HCT116 (cell line): ENCODE measurements at regions not wholly inside any gene's neighbourhood (a gene's known extent, or its start where the extent isn't known, plus 50 kb on each side); places are given as distances from the start of the nearest gene placed in this dataset.

ENCODE experiments used
- ATAC-seq: fragments of 200-7000 bp; cut with Tn5 transposase; 2 replicates; pipeline ENCODE4 v1.9.1; 2020; ENCODE audit warnings: mild to moderate bottlenecking, moderate library complexity
- BruUV-seq: library from RNA; stranded (reverse); fragments of 400-500 nt; replicated peaks from 2 replicates; lab custom pipeline; 2021; lab: Mats Ljungman, UMichigan
- CTCF ChIA-PET: fragments of 300-600 bp; sonication (Branson Sonifier 250); formaldehyde crosslinking; loops from one replicate; lab custom pipeline; 2021; ENCODE audit warnings: antibody characterized with exemption; lab: Charles Lee
- POLR2A ChIA-PET: fragments of 300-600, 350-600 bp; sonication (Branson Sonifier 250); formaldehyde crosslinking; loops from one replicate; lab custom pipeline; 2021; ENCODE audit warnings: antibody characterized with exemption; lab: Charles Lee
- RAD21 ChIA-PET, 2 experiments: fragments of 300-600 bp; sonication (Branson Sonifier 250); formaldehyde crosslinking; loops; one replicate each; lab custom pipeline; 2023; ENCODE audit warnings: low total read pairs in 2 of 2; ENCODE audit not compliant: uncharacterized antibody in 2 of 2, unreplicated experiment in 2 of 2, low non-redundant PET in 1 of 2; lab: Charles Lee
- DNase-seq: peaks from one replicate; pipeline ENCODE4 v3.0.0-alpha.2; 2010; ENCODE audit warnings: low read depth, low spot score
- H2AFZ ChIP-seq: fragments of 200-600 bp; shearing (Covaris generic), sonication (generic); 2 replicates; pipeline ENCODE4 v1.6.1; 2017; ENCODE audit warnings: low read depth, mixed run types, mixed read lengths, antibody characterized with exemption, low read length; ENCODE audit not compliant: poor library complexity, severe bottlenecking
- H3K27ac ChIP-seq: 2 replicates; pipeline ENCODE4 v1.5.1; 2012; ENCODE audit warnings: low read depth, low read length
- H3K27me3 ChIP-seq: fragments of 200-600 bp; sonication (generic); 2 replicates; pipeline ENCODE4 v1.6.1; 2016; ENCODE audit warnings: mixed run types, low read length, mixed read lengths; ENCODE audit not compliant: insufficient read depth
- H3K36me3 ChIP-seq, 2 experiments: fragments of 200-500 bp in 1 of 2; fragments of 200-600 bp in 1 of 2; sonication (Bioruptor generic) in 1 of 2; sonication (generic) in 1 of 2; 2 replicates each; pipeline versions ENCODE4 v1.5.1 to v1.6.1; 2014 to 2016; ENCODE audit warnings: low read length in 2 of 2, inconsistent platforms in 1 of 2, mixed read lengths in 1 of 2, mixed run types in 1 of 2; ENCODE audit not compliant: insufficient read depth in 2 of 2, control insufficient read depth in 1 of 2
- H3K4me1 ChIP-seq, 2 experiments: fragments of 200-600 bp in 1 of 2; sonication (generic) in 1 of 2; 2 replicates each; pipeline versions ENCODE4 v1.5.1 to v1.6.1; 2012 to 2017; ENCODE audit warnings: low read length in 2 of 2, inconsistent platforms in 1 of 2, mild to moderate bottlenecking in 1 of 2, mixed read lengths in 1 of 2, mixed run types in 1 of 2, moderate library complexity in 1 of 2; ENCODE audit not compliant: insufficient read depth in 2 of 2, control insufficient read depth in 1 of 2
- H3K4me2 ChIP-seq: fragments of 200-600 bp; sonication (generic); 2 replicates; pipeline ENCODE4 v1.6.1; 2017; ENCODE audit warnings: mixed run types, low read length, mixed read lengths
- H3K4me3 ChIP-seq, 2 experiments: fragments of 200-600 bp in 1 of 2; sonication (generic) in 1 of 2; replicated peaks in 1 of 2; 2 replicates each; pipeline ENCODE4 v1.5.1; 2011 to 2016; ENCODE audit warnings: low read length in 2 of 2, control low read depth in 1 of 2, low read depth in 1 of 2, mild to moderate bottlenecking in 1 of 2, mixed read lengths in 1 of 2, mixed run types in 1 of 2
- H3K79me2 ChIP-seq: fragments of 200-600 bp; sonication (generic); 2 replicates; pipeline ENCODE4 v1.6.1; 2017; ENCODE audit warnings: mild to moderate bottlenecking, mixed run types, low read length, moderate library complexity, mixed read lengths; ENCODE audit not compliant: insufficient read depth
- H3K9ac ChIP-seq: fragments of 200-600 bp; sonication (generic); 2 replicates; pipeline ENCODE4 v1.6.1; 2016; ENCODE audit warnings: low read length, mixed read lengths
- H3K9me2 ChIP-seq: fragments of 200-600 bp; sonication (generic), shearing (Covaris generic); 2 replicates; pipeline ENCODE4 v1.6.1; 2017; ENCODE audit warnings: mixed run types, mild to moderate bottlenecking, moderate library complexity; ENCODE audit not compliant: insufficient read depth
- H3K9me3 ChIP-seq, 2 experiments: fragments of 200-500 bp in 1 of 2; fragments of 200-600 bp in 1 of 2; sonication (Bioruptor generic) in 1 of 2; sonication (generic) in 1 of 2; 2 replicates each; pipeline ENCODE4 v1.6.1; 2014 to 2017; ENCODE audit warnings: low read length in 2 of 2, mixed read lengths in 2 of 2, inconsistent platforms in 1 of 2, low read depth in 1 of 2, mild to moderate bottlenecking in 1 of 2, mixed run types in 1 of 2, moderate library complexity in 1 of 2; ENCODE audit not compliant: control insufficient read depth in 1 of 2, insufficient read depth in 1 of 2
- H4K20me1 ChIP-seq: fragments of 200-600 bp; sonication (generic), shearing (Covaris generic); 2 replicates; pipeline ENCODE4 v1.6.1; 2017; ENCODE audit warnings: mixed run types, mild to moderate bottlenecking, moderate library complexity; ENCODE audit not compliant: insufficient read depth
- CBX3 ChIP-seq: IDR thresholded peaks from 2 replicates; pipeline ENCODE4 v1.6.1; 2012; ENCODE audit warnings: low read depth
- EGR1 ChIP-seq: IDR thresholded peaks from 2 replicates; pipeline ENCODE4 v1.6.1; 2012; ENCODE audit warnings: low read depth
- EZH2 ChIP-seq: fragments of 200-600 bp; sonication (generic); IDR thresholded peaks from 2 replicates; pipeline ENCODE4 v1.6.1; 2017; ENCODE audit warnings: antibody characterized with exemption, mixed run types
- POLR2A ChIP-seq: IDR thresholded peaks from 2 replicates; pipeline ENCODE4 v1.7.0; 2011; ENCODE audit warnings: borderline replicate concordance; ENCODE audit not compliant: insufficient read depth, insufficient read length; ENCODE audit errors: extremely low read depth
- POLR2AphosphoS5 ChIP-seq: IDR thresholded peaks from 2 replicates; pipeline ENCODE4 v1.6.1; 2011; ENCODE audit warnings: mild to moderate bottlenecking, low read depth, low read length, moderate library complexity
- RAD21 ChIP-seq: IDR thresholded peaks from 2 replicates; pipeline ENCODE4 v1.6.1; 2012; ENCODE audit warnings: low read depth, mild to moderate bottlenecking
- SRF ChIP-seq: IDR thresholded peaks from 2 replicates; pipeline ENCODE4 v1.6.1; 2012; ENCODE audit warnings: low read depth
- TCF7L2 ChIP-seq: IDR thresholded peaks from 2 replicates; pipeline ENCODE4 v1.7.0; 2011; ENCODE audit warnings: borderline replicate concordance, inconsistent platforms; ENCODE audit not compliant: insufficient read depth, insufficient read length; ENCODE audit errors: extremely low read depth
- YY1 ChIP-seq: IDR thresholded peaks from 2 replicates; pipeline ENCODE4 v1.6.1; 2011; ENCODE audit warnings: low read length, low read depth, moderate library complexity, mild to moderate bottlenecking; ENCODE audit not compliant: insufficient replicate concordance; ENCODE audit errors: extremely low read depth
- ZNF274 ChIP-seq: fragments of 200-500 bp; sonication (Bioruptor generic); IDR thresholded peaks from 2 replicates; pipeline ENCODE4 v1.6.1; 2014; ENCODE audit warnings: mild to moderate bottlenecking, low read depth, low read length, inconsistent platforms
- intact Hi-C: fragments of 100-400 bp; cut with micrococcal nuclease; formaldehyde crosslinking; loops from 2 replicates; pipeline ENCODE4 v1.10.0; 2022
- TF ChIP-seq, protein P1 (sequence below): IDR thresholded peaks from 2 replicates; pipeline ENCODE4 v1.6.1; 2012; ENCODE audit warnings: low read depth
- TF ChIP-seq, protein P2 (sequence below), 3 experiments: fragments of 200-600 bp in 1 of 3; sonication (generic) in 1 of 3; IDR thresholded peaks in 2 of 3; conservative IDR thresholded peaks in 1 of 3; 2 replicates each; pipeline ENCODE4 v1.5.1; 2012 to 2017; ENCODE audit warnings: low read depth in 2 of 3, low read length in 2 of 3, antibody characterized with exemption in 1 of 3, borderline replicate concordance in 1 of 3, control low read depth in 1 of 3, mild to moderate bottlenecking in 1 of 3, mixed read lengths in 1 of 3, mixed run types in 1 of 3, moderate library complexity in 1 of 3; ENCODE audit not compliant: insufficient read depth in 1 of 3
- TF ChIP-seq, protein P3 (sequence below): IDR thresholded peaks from 2 replicates; pipeline ENCODE4 v1.6.1; 2012
- TF ChIP-seq, protein P4 (sequence below): IDR thresholded peaks from 2 replicates; pipeline ENCODE4 v1.6.1; 2011; ENCODE audit warnings: mild to moderate bottlenecking, low read length, moderate library complexity; ENCODE audit not compliant: insufficient replicate concordance; ENCODE audit errors: extremely low read depth

DNA sequence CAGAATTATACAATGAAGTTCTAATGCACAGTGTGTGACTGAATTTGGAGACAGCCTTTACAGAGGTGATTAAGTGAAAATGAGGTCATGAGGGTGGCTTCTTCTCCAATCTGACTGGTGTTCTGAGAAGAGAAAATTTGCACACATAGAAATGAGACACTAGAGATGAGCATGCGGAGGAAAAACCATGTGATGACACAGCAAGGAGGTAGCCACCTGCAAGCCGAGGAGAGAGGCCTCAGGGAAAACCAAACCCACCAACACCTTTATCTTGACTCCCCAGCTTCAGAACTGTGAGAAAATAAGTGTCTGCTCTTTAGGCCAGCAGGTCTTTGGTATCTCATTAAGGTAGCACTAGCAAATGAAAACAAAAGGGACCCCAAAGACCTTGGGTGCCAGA is 93.2 kb downstream of the GGTLC2 start (continued):
- TF ChIP-seq, protein P1, sequence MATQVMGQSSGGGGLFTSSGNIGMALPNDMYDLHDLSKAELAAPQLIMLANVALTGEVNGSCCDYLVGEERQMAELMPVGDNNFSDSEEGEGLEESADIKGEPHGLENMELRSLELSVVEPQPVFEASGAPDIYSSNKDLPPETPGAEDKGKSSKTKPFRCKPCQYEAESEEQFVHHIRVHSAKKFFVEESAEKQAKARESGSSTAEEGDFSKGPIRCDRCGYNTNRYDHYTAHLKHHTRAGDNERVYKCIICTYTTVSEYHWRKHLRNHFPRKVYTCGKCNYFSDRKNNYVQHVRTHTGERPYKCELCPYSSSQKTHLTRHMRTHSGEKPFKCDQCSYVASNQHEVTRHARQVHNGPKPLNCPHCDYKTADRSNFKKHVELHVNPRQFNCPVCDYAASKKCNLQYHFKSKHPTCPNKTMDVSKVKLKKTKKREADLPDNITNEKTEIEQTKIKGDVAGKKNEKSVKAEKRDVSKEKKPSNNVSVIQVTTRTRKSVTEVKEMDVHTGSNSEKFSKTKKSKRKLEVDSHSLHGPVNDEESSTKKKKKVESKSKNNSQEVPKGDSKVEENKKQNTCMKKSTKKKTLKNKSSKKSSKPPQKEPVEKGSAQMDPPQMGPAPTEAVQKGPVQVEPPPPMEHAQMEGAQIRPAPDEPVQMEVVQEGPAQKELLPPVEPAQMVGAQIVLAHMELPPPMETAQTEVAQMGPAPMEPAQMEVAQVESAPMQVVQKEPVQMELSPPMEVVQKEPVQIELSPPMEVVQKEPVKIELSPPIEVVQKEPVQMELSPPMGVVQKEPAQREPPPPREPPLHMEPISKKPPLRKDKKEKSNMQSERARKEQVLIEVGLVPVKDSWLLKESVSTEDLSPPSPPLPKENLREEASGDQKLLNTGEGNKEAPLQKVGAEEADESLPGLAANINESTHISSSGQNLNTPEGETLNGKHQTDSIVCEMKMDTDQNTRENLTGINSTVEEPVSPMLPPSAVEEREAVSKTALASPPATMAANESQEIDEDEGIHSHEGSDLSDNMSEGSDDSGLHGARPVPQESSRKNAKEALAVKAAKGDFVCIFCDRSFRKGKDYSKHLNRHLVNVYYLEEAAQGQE: no peak
- TF ChIP-seq ZNF274 (no peak), EGR1 (no peak), TCF7L2 (no peak)
- TF ChIP-seq, all 23 proteins: peak for 0

DNA sequence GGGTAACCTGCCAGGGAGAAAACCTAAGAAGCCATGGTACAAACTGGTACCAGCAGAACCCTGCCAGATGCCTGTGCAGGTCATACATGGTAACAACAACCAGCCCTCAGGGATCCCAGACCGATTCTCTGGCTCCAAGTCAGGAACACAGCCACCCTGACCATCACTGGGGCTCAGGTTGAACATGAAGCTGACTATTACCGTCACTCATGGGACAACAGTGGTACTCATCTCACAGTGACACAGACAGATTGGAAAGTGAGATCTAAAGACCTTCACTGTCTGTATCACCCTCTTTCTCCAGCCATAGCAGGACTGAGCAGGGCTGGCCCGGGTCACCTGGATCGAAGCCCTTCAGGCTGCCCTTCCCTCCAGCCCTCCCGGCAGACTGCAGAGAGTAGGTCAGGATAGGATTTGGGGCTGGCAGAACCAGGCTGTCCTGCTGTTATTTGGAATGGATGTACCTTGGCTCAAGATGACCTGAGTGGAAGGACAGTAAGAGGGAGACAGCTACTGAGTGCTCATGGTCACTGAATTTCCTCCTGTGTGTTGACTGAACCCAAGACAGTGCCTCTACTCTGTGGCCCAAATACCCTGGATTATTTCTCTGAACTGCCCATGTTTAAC is 94.7 kb downstream of the GGTLC2 start:
- ChIA-PET CTCF (no interaction called here), POLR2A (no interaction called here), RAD21 (no interaction called here)
- Histone ChIP-seq H3K9me2 (no peaks in the 10 kb centered on the region), H3K9me3 (no peaks in the 10 kb centered on the region), H3K36me3 (no peaks in the 10 kb centered on the region), H2AFZ (no peak overlapping the region), H3K27me3 (peaks cover 69% of the 10 kb centered on the region), H3K9ac (no peak overlapping the region), H3K4me3 (no peak overlapping the region), H3K4me2 (no peak overlapping the region), H4K20me1 (no peaks in the 10 kb centered on the region; the same call in 1 of the 2 replicates), H3K79me2 (no peaks in the 10 kb centered on the region), H3K4me1 (no peaks in the 10 kb centered on the region), H3K27ac (no peak overlapping the region)
- ATAC-seq (no peak), DNase-seq (no peak)
- TF ChIP-seq, protein P2, sequence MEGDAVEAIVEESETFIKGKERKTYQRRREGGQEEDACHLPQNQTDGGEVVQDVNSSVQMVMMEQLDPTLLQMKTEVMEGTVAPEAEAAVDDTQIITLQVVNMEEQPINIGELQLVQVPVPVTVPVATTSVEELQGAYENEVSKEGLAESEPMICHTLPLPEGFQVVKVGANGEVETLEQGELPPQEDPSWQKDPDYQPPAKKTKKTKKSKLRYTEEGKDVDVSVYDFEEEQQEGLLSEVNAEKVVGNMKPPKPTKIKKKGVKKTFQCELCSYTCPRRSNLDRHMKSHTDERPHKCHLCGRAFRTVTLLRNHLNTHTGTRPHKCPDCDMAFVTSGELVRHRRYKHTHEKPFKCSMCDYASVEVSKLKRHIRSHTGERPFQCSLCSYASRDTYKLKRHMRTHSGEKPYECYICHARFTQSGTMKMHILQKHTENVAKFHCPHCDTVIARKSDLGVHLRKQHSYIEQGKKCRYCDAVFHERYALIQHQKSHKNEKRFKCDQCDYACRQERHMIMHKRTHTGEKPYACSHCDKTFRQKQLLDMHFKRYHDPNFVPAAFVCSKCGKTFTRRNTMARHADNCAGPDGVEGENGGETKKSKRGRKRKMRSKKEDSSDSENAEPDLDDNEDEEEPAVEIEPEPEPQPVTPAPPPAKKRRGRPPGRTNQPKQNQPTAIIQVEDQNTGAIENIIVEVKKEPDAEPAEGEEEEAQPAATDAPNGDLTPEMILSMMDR (IDR thresholded peaks at IDR 0.05 in 2 of 3, conservative IDR thresholded peaks at IDR 0.05 in 1 of 3; ENCODE audit: borderline replicate concordance in 1 of 3, insufficient read depth in 1 of 3, low read depth in 2 of 3, low read length in 2 of 3): no peak
- no peak for TF ChIP-seq SRF
- TF ChIP-seq YY1: no peak
- no peak for TF ChIP-seq ZNF274
- TF ChIP-seq, protein P3, sequence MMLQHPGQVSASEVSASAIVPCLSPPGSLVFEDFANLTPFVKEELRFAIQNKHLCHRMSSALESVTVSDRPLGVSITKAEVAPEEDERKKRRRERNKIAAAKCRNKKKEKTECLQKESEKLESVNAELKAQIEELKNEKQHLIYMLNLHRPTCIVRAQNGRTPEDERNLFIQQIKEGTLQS: no peak
- TF ChIP-seq CBX3: no peak
- TF ChIP-seq EZH2: no peak
- TF ChIP-seq, protein P4, sequence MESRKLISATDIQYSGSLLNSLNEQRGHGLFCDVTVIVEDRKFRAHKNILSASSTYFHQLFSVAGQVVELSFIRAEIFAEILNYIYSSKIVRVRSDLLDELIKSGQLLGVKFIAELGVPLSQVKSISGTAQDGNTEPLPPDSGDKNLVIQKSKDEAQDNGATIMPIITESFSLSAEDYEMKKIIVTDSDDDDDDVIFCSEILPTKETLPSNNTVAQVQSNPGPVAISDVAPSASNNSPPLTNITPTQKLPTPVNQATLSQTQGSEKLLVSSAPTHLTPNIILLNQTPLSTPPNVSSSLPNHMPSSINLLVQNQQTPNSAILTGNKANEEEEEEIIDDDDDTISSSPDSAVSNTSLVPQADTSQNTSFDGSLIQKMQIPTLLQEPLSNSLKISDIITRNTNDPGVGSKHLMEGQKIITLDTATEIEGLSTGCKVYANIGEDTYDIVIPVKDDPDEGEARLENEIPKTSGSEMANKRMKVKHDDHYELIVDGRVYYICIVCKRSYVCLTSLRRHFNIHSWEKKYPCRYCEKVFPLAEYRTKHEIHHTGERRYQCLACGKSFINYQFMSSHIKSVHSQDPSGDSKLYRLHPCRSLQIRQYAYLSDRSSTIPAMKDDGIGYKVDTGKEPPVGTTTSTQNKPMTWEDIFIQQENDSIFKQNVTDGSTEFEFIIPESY: no peak
- no peak for TF ChIP-seq POLR2A
- TF ChIP-seq RAD21: no peak
- TF ChIP-seq POLR2AphosphoS5: no peak
- BruUV-seq: no TSS peak
- intact Hi-C loops: no loop called here
